GM12865 (cell line): ENCODE measurements at regions not wholly inside any gene's neighbourhood (a gene's known extent, or its start where the extent isn't known, plus 50 kb on each side); places are given as distances from the start of the nearest gene placed in this dataset.
"Not testable (repeated sequence)": the region's sequence is repeated elsewhere in the genome, so short reads cannot be mapped to it uniquely, and the experiment has no call there.

Source experiments
- DNase-seq: peaks from one replicate; pipeline ENCODE4 v3.0.0; 2010; ENCODE audit warnings: low read depth
- H3K4me3 ChIP-seq: 2 replicates; pipeline ENCODE4 v1.5.1; 2011; ENCODE audit warnings: mild to moderate bottlenecking, low read depth, low read length, control low read depth
- CTCF ChIP-seq: IDR thresholded peaks from 2 replicates; pipeline ENCODE4 v1.5.1; 2011; ENCODE audit warnings: low read length, control low read depth, low read depth, inconsistent platforms; ENCODE audit not compliant: insufficient read depth; ENCODE audit errors: missing control alignments

DNA sequence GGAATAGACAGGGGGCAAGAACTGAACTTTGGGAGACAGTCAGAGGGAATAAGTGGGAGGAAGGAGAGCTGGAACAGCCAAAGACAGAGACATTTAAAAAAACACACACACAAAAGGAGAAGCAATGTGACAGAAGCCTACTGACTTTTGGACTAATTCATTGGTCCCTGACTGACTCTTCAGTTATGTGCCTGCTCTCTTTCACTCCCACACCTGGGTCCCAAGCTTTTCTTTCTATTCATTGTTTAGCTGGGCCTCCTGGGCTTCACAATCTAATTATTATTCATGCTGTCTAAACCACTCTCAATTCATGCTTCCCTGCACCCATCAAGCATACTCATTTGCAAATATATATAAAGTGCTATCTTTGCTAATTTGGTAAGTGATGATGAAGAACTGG is 139.2 kb upstream of the IRS4 start:
- no peak for TF ChIP-seq CTCF
- no peak for DNase-seq
- no peak overlapping the region for H3K4me3 ChIP-seq

DNA sequence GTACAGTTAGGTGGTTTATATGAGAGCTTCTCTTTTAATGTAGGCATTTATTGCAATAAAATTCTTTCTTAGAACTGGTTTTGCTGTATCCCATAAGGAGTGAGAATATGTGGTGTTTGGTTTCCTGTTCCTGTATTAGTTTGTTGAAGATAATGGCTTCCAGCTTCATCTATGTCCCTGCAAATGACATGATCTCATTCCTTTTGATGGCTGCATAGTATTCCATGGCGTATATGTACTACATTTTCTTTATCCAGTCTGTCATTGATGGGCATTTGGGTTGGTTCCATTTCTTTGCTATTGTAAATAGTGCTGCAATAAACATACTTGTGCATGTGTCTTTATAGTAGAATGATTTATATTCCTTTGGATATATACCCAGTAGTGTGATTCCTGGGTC is 106.7 kb upstream of the IRS4 start:
- DNase-seq, H3K4me3 ChIP-seq: not testable (repeated sequence)

DNA sequence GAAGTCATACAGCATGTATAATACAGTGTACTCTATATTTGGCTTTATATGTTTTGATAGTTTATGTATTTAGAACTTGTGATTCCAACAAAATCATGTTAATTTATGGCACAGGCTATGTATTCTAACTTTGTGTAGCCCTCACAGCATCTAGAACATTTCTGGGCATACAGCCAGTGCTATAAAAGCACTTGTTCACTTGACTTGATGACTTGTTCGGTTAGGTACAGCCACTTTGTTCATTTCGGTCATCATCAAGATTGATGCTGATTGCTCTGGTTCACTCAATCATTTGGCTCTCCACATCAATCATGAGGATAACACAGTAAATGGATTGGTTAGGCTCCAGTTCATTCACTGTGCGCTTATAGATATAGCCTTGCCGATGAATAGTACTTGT is 97.6 kb upstream of the IRS4 start:
- no peak for TF ChIP-seq CTCF
- no peak overlapping the region for H3K4me3 ChIP-seq
- no peak for DNase-seq

DNA sequence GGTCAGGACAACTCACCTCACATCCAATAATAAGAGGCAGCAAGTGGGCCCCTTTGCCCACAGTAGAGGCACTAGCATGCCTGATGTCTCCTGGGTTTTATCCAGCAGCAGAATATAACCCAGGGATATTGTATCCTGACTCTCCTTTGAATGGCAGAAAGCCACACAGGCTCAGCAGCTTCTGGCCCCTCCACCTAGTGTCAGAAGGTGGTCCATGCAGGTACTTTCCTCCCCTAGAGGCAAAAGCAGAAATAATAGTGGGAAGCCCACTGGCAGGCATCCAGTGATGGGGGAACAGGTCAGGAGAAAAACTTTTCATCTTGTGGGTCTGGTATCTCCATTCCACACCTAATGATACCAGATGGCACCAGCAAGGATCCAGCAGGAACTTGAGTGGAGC is 75.5 kb upstream of the IRS4 start:
- no peak for DNase-seq
- no peak overlapping the region for H3K4me3 ChIP-seq
- no peak for TF ChIP-seq CTCF

GRCh38 chrX:108795240-108795639 is 58.9 kb upstream of the IRS4 start:
- no peak for DNase-seq
- no peak for TF ChIP-seq CTCF
- no peak overlapping the region for H3K4me3 ChIP-seq
